Islet precursor cell (in vitro differentiated cells): ENCODE measurements at regions not wholly inside any gene's neighbourhood (a gene's known extent, or its start where the extent isn't known, plus 50 kb on each side); places are given as distances from the start of the nearest gene placed in this dataset.
"Not testable (repeated sequence)": the region's sequence is repeated elsewhere in the genome, so short reads cannot be mapped to it uniquely, and the experiment has no call there.

ENCODE experiments used
- DNase-seq: peaks from one replicate; pipeline ENCODE4 v3.0.0-alpha.2; 2018

- DNase-seq = no peak
Measured at GRCh38 chr6:85936916-85937315, 294.2 kb upstream of the SYNCRIP start.

GRCh38 chr6:85923013-85923430 lies 280.3 kb upstream of the SYNCRIP start:
- DNase-seq = peak; percentile 65

- DNase-seq = no peak
Measured at GRCh38 chr6:85920782-85921181, 278.1 kb upstream of the SYNCRIP start.

- DNase-seq = no peak
Measured at GRCh38 chr6:85917522-85917921, 274.8 kb upstream of the SYNCRIP start.

GRCh38 chr6:85913001-85913400 lies 270.3 kb upstream of the SYNCRIP start:
- no peak for DNase-seq

- no peak for DNase-seq
Measured at GRCh38 chr6:85912582-85912981, 269.9 kb upstream of the SYNCRIP start.

- peak; percentile 49 for DNase-seq
Measured at GRCh38 chr6:85911067-85911466, 268.4 kb upstream of the SYNCRIP start.

GRCh38 chr6:85908120-85908519 lies 265.4 kb upstream of the SYNCRIP start:
- DNase-seq = not testable (repeated sequence)

- DNase-seq = no peak
Measured at GRCh38 chr6:85892346-85892745, 249.7 kb upstream of the SYNCRIP start.

GRCh38 chr6:85887461-85887860 lies 244.8 kb upstream of the SYNCRIP start:
- DNase-seq = no peak

GRCh38 chr6:85868685-85869084 lies 226.0 kb upstream of the SYNCRIP start:
- no peak for DNase-seq

- no peak for DNase-seq
Measured at GRCh38 chr6:85867595-85867994, 224.9 kb upstream of the SYNCRIP start.

- DNase-seq = no peak
Measured at GRCh38 chr6:85866758-85867401, 224.2 kb upstream of the SYNCRIP start.

- no peak for DNase-seq
Measured at GRCh38 chr6:85866370-85866730, 223.7 kb upstream of the SYNCRIP start.

- DNase-seq = no peak
Measured at GRCh38 chr6:85865420-85866369, 223.0 kb upstream of the SYNCRIP start.

GRCh38 chr6:85864453-85865401 lies 222.0 kb upstream of the SYNCRIP start:
- DNase-seq = no peak

- DNase-seq = no peak
Measured at GRCh38 chr6:85856235-85856634, 213.5 kb upstream of the SYNCRIP start.

GRCh38 chr6:85838351-85839119 lies 195.8 kb upstream of the SYNCRIP start:
- DNase-seq = not testable (repeated sequence)

GRCh38 chr6:85828973-85829372 lies 186.3 kb upstream of the SYNCRIP start:
- DNase-seq = no peak

GRCh38 chr6:85826997-85827396 lies 184.3 kb upstream of the SYNCRIP start:
- no peak for DNase-seq

GRCh38 chr6:85824329-85824728 lies 181.6 kb upstream of the SYNCRIP start:
- no peak for DNase-seq

GRCh38 chr6:85810558-85810957 lies 167.9 kb upstream of the SYNCRIP start:
- no peak for DNase-seq
